SK-N-SH (cell line): ENCODE measurements at regions not wholly inside any gene's neighbourhood (a gene's known extent, or its start where the extent isn't known, plus 50 kb on each side); places are given as distances from the start of the nearest gene placed in this dataset.
"Not testable (repeated sequence)": the region's sequence is repeated elsewhere in the genome, so short reads cannot be mapped to it uniquely, and the experiment has no call there.

ENCODE experiments used
- CTCF ChIA-PET: fragments of 300-600, 350-600 bp; formaldehyde crosslinking; extraction: SDS; loops from one replicate; lab custom pipeline; 2021; lab: Yijun Ruan, JAX
- POLR2A ChIA-PET: fragments of 350-600 bp; sonication (Branson Sonifier 250); formaldehyde crosslinking; extraction: SDS; loops from one replicate; lab custom pipeline; 2020; ENCODE audit warnings: antibody characterized with exemption, inconsistent platforms; lab: Yijun Ruan, JAX
- DNase-seq: peaks from one replicate; pipeline ENCODE4 v3.0.0; 2012
- H2AFZ ChIP-seq: fragments of 200-600 bp; sonication (generic); 2 replicates; pipeline ENCODE4 v1.8.1; 2016; ENCODE audit warnings: antibody characterized with exemption, mild to moderate bottlenecking, low read depth
- H3F3A ChIP-seq: fragments of 200-600 bp; sonication (generic); replicated peaks from 2 replicates; pipeline ENCODE3; 2016; ENCODE audit warnings: antibody characterized with exemption, mild to moderate bottlenecking; ENCODE audit not compliant: insufficient read depth
- H3K27ac ChIP-seq, 2 experiments: fragments of 200-500 bp in 1 of 2; fragments of 200-600 bp in 1 of 2; sonication (Bioruptor generic) in 1 of 2; sonication (generic), shearing (Covaris generic) in 1 of 2; 2 replicates each; pipeline versions ENCODE4 v1.5.1 to v1.6.1; 2014 to 2016; ENCODE audit warnings: low read depth in 2 of 2, inconsistent platforms in 1 of 2, low read length in 1 of 2, mild to moderate bottlenecking in 1 of 2, mixed read lengths in 1 of 2
- H3K27me3 ChIP-seq: fragments of 200-600 bp; sonication (generic), shearing (Covaris generic); 2 replicates; pipeline ENCODE4 v1.6.1; 2016; ENCODE audit warnings: mixed run types; ENCODE audit not compliant: insufficient read depth
- H3K36me3 ChIP-seq, 2 experiments: fragments of 200-500 bp in 1 of 2; fragments of 200-600 bp in 1 of 2; sonication (Bioruptor generic) in 1 of 2; sonication (generic) in 1 of 2; replicated peaks in 1 of 2; 2 replicates each; pipeline versions ENCODE3 to v1.5.1; 2014 to 2016; ENCODE audit warnings: low read length in 1 of 2, mild to moderate bottlenecking in 1 of 2; ENCODE audit not compliant: insufficient read depth in 2 of 2, control insufficient read depth in 1 of 2
- H3K4me1 ChIP-seq, 2 experiments: fragments of 200-500 bp in 1 of 2; fragments of 200-600 bp in 1 of 2; sonication (Bioruptor generic) in 1 of 2; sonication (generic), shearing (Covaris generic) in 1 of 2; 2 replicates each; pipeline versions ENCODE4 v1.5.1 to v1.6.1; 2014 to 2016; ENCODE audit warnings: low read depth in 1 of 2, low read length in 1 of 2, mixed run types in 1 of 2; ENCODE audit not compliant: insufficient read depth in 2 of 2, control insufficient read depth in 1 of 2
- H3K4me2 ChIP-seq: fragments of 200-600 bp; sonication (generic), shearing (Covaris generic); 2 replicates; pipeline ENCODE4 v1.6.1; 2017; ENCODE audit warnings: mixed run types
- H3K4me3 ChIP-seq, 2 experiments: fragments of 200-500 bp in 1 of 2; fragments of 200-600 bp in 1 of 2; sonication (Bioruptor generic) in 1 of 2; sonication (generic), shearing (Covaris generic) in 1 of 2; 2 replicates each; pipeline versions ENCODE4 v1.5.1 to v1.8.1; 2014 to 2016; ENCODE audit warnings: low read depth in 2 of 2, inconsistent platforms in 1 of 2, low read length in 1 of 2, mild to moderate bottlenecking in 1 of 2, mixed read lengths in 1 of 2, moderate library complexity in 1 of 2
- H3K79me2 ChIP-seq: fragments of 200-600 bp; sonication (generic); 2 replicates; pipeline ENCODE4 v1.8.1; 2017; ENCODE audit warnings: mild to moderate bottlenecking; ENCODE audit not compliant: insufficient read depth
- H3K9ac ChIP-seq: fragments of 200-600 bp; sonication (generic); 2 replicates; pipeline ENCODE4 v1.6.1; 2017; ENCODE audit warnings: mixed run types
- H3K9me2 ChIP-seq: fragments of 200-600 bp; sonication (generic); 2 replicates; pipeline ENCODE4 v1.6.1; 2017; ENCODE audit warnings: mixed run types
- H3K9me3 ChIP-seq: fragments of 200-600 bp; sonication (generic); 2 replicates; pipeline ENCODE4 v1.6.1; 2017; ENCODE audit warnings: mixed run types, mild to moderate bottlenecking, moderate library complexity
- H4K20me1 ChIP-seq: fragments of 200-600 bp; sonication (generic); 2 replicates; pipeline ENCODE4 v1.6.1; 2017; ENCODE audit warnings: mild to moderate bottlenecking, mixed run types; ENCODE audit not compliant: insufficient read depth
- CHD2 ChIP-seq: fragments of 150-350 bp; IDR thresholded peaks from 2 replicates; pipeline ENCODE4 v1.6.1; 2018; ENCODE audit warnings: low read length; ENCODE audit not compliant: partially characterized antibody
- CTCF ChIP-seq: fragments of 200-600 bp; sonication (generic); IDR thresholded peaks from 2 replicates; pipeline ENCODE4 v1.6.1; 2017; ENCODE audit warnings: antibody characterized with exemption, mild to moderate bottlenecking, moderate library complexity
- ELF1 ChIP-seq: IDR thresholded peaks from 2 replicates; pipeline ENCODE4 v1.4.0; 2012
- EP300 ChIP-seq, 2 experiments: IDR thresholded peaks; 2 replicates each; pipeline versions ENCODE4 v1.4.0 to v1.6.1; 2012; ENCODE audit warnings: borderline replicate concordance in 1 of 2, low read depth in 1 of 2, low read length in 1 of 2
- FOXJ3 ChIP-seq: sonication (generic); formaldehyde crosslinking; IDR thresholded peaks from 2 replicates; pipeline ENCODE4 v1.5.1; 2020; ENCODE audit warnings: mild to moderate bottlenecking, missing genetic modification reagents
- FOXM1 ChIP-seq: IDR thresholded peaks from 2 replicates; pipeline ENCODE4 v1.4.0; 2012; ENCODE audit warnings: low read depth, mild to moderate bottlenecking
- MEF2A ChIP-seq: IDR thresholded peaks from 2 replicates; pipeline ENCODE4 v1.4.0; 2012; ENCODE audit warnings: low read depth, borderline replicate concordance
- MXI1 ChIP-seq: IDR thresholded peaks from 2 replicates; pipeline ENCODE4 v1.6.1; 2012; ENCODE audit warnings: mild to moderate bottlenecking, low read depth, low read length, improper control_type of control experiment
- NFIC ChIP-seq: IDR thresholded peaks from 2 replicates; pipeline ENCODE4 v1.4.0; 2012; ENCODE audit warnings: borderline replicate concordance
- POLR2AphosphoS5 ChIP-seq: IDR thresholded peaks from 2 replicates; pipeline ENCODE4 v1.6.1; 2012; ENCODE audit warnings: low read depth, low read length
- RAD21 ChIP-seq: IDR thresholded peaks from 2 replicates; pipeline ENCODE4 v1.6.1; 2012; ENCODE audit warnings: mild to moderate bottlenecking, low read length
- RFX5 ChIP-seq: IDR thresholded peaks from 2 replicates; pipeline ENCODE4 v1.6.1; 2012; ENCODE audit warnings: mild to moderate bottlenecking, improper control_type of control experiment, low read length
- RXRA ChIP-seq: IDR thresholded peaks from 2 replicates; pipeline ENCODE4 v1.4.0; 2012; ENCODE audit warnings: low read depth, mild to moderate bottlenecking, borderline replicate concordance
- SMC3 ChIP-seq: IDR thresholded peaks from 2 replicates; pipeline ENCODE4 v1.6.1; 2012; ENCODE audit warnings: low read depth, low read length, improper control_type of control experiment
- TAF1 ChIP-seq: IDR thresholded peaks from 2 replicates; pipeline ENCODE4 v1.6.1; 2012; ENCODE audit warnings: low read depth, mild to moderate bottlenecking, low read length, moderate library complexity, borderline replicate concordance
- TCF12 ChIP-seq: IDR thresholded peaks from 2 replicates; pipeline ENCODE4 v1.4.0; 2012
- WGBS: methylation state at CpG from one replicate; pipeline ENCODE4 v1.1.6; 2017; ENCODE audit warnings: low lambda C conversion rate; 5-methylcytosine and 5-hydroxymethylcytosine counted together
- TF ChIP-seq, protein P1 (sequence below): IDR thresholded peaks from 2 replicates; pipeline ENCODE4 v1.4.0; 2012; ENCODE audit warnings: low read depth
- TF ChIP-seq, protein P2 (sequence below): IDR thresholded peaks from 2 replicates; pipeline ENCODE4 v1.4.0; 2012; ENCODE audit warnings: low read depth, borderline replicate concordance
- TF ChIP-seq, protein P3 (sequence below): fragments of 150-350 bp; IDR thresholded peaks from 2 replicates; pipeline ENCODE4 v1.6.1; 2016; ENCODE audit warnings: mild to moderate bottlenecking, low read depth, low read length

GRCh38 chr22:33138333-33138732, 80.2 kb upstream of the SYN3 start:
- ChIA-PET CTCF (interaction anchor here (1.0 kb wide), 1 partner anchor 47 kb away, joined by 4 read pairs; no protein-coding TSS in a partner anchor), POLR2A (interaction anchor here (0.6 kb wide), 1 partner anchor 499 kb away, joined by 3 read pairs; no protein-coding TSS in a partner anchor)
- not testable (repeated sequence) for H3K9me3 ChIP-seq, H4K20me1 ChIP-seq, H3K4me1 ChIP-seq, H3K9me2 ChIP-seq, H3K27ac ChIP-seq, DNase-seq, H3K27me3 ChIP-seq, H2AFZ ChIP-seq, H3K4me3 ChIP-seq, H3K4me2 ChIP-seq, H3K79me2 ChIP-seq, H3F3A ChIP-seq, H3K36me3 ChIP-seq, H3K9ac ChIP-seq
- WGBS: 19% methylated on average over 5 of the region's 5 CpGs

DNA sequence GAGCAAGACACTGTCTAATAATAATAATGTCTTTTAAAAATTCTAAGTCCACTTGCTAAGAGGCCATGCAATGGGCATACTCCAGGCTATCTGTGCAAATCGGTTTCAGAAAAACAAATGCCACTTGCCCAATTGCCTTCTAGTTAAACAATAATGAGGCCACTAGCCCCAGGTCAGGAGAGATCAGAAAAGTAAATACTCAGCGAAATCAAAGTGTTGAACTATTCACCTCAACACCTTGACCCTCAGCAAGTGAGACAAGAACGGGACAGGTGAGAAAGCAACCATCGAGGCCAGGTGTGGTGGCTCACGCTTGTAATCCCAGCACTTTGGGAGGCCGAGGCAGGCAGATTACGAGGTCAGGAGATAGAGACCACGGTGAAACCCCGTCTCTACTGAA, 72.3 kb upstream of the SYN3 start:
- ChIA-PET POLR2A (no interaction called here), CTCF (no interaction called here)
- Histone ChIP-seq H2AFZ (no peak overlapping the region), H3K79me2 (no peaks in the 10 kb centered on the region), H4K20me1 (no peaks in the 10 kb centered on the region), H3K27ac (no peak overlapping the region), H3K4me1 (no peaks in the 10 kb centered on the region), H3F3A (no peaks in the 10 kb centered on the region), H3K9me3 (no peaks in the 10 kb centered on the region), H3K27me3 (no peaks in the 10 kb centered on the region), H3K9me2 (no peaks in the 10 kb centered on the region), H3K4me2 (no peak overlapping the region), H3K4me3 (no peak overlapping the region), H3K9ac (no peak overlapping the region), H3K36me3 (no peaks in the 10 kb centered on the region)
- TF ChIP-seq ELF1 (no peak), TCF12 (no peak), EP300 (IDR thresholded peaks at IDR 0.05; ENCODE audit: borderline replicate concordance in 1 of 2, low read depth in 1 of 2, low read length in 1 of 2) (no peak), RXRA (no peak), TAF1 (no peak), RAD21 (no peak), FOXJ3 (no peak), SMC3 (no peak), RFX5 (no peak)
- TF ChIP-seq, protein P1, sequence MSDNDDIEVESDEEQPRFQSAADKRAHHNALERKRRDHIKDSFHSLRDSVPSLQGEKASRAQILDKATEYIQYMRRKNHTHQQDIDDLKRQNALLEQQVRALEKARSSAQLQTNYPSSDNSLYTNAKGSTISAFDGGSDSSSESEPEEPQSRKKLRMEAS: no peak
- DNase-seq: no peak
- WGBS: 47% methylated on average over 9 of the region's 9 CpGs

- POLR2A ChIA-PET: no interaction called here
- WGBS: 57% methylated on average over 7 of the region's 10 CpGs
- no peak overlapping the region for H2AFZ ChIP-seq
- H3K27me3 ChIP-seq: no peaks in the 10 kb centered on the region
- TF ChIP-seq, protein P2, sequence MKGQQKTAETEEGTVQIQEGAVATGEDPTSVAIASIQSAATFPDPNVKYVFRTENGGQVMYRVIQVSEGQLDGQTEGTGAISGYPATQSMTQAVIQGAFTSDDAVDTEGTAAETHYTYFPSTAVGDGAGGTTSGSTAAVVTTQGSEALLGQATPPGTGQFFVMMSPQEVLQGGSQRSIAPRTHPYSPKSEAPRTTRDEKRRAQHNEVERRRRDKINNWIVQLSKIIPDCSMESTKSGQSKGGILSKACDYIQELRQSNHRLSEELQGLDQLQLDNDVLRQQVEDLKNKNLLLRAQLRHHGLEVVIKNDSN: no peak
- TF ChIP-seq, protein P3, sequence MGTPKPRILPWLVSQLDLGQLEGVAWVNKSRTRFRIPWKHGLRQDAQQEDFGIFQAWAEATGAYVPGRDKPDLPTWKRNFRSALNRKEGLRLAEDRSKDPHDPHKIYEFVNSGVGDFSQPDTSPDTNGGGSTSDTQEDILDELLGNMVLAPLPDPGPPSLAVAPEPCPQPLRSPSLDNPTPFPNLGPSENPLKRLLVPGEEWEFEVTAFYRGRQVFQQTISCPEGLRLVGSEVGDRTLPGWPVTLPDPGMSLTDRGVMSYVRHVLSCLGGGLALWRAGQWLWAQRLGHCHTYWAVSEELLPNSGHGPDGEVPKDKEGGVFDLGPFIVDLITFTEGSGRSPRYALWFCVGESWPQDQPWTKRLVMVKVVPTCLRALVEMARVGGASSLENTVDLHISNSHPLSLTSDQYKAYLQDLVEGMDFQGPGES: no peak
- TF ChIP-seq TAF1 (no peak), MEF2A (no peak), MXI1 (no peak), POLR2AphosphoS5 (no peak), RXRA (no peak), RAD21 (no peak), RFX5 (no peak), CTCF (no peak), NFIC (no peak), TCF12 (no peak), CHD2 (no peak), FOXM1 (no peak)
- CTCF ChIA-PET: no interaction called here
- DNase-seq: no peak
- H3K36me3 ChIP-seq: no peaks in the 10 kb centered on the region
- H4K20me1 ChIP-seq: no peaks in the 10 kb centered on the region
- H3K4me3 ChIP-seq: no peak overlapping the region
- no peaks in the 10 kb centered on the region for H3K9me2 ChIP-seq
- H3K79me2 ChIP-seq: no peaks in the 10 kb centered on the region
- no peak overlapping the region for H3K27ac ChIP-seq
- H3F3A ChIP-seq: no peaks in the 10 kb centered on the region
- H3K4me2 ChIP-seq: no peak overlapping the region
- no peaks in the 10 kb centered on the region for H3K9me3 ChIP-seq
- H3K9ac ChIP-seq: no peak overlapping the region
- no peaks in the 10 kb centered on the region for H3K4me1 ChIP-seq
Measured at GRCh38 chr22:33129621-33130020, 71.4 kb upstream of the SYN3 start.
